Astrocyte (in vitro differentiated cells and primary cell): ENCODE measurements at regions not wholly inside any gene's neighbourhood (a gene's known extent, or its start where the extent isn't known, plus 50 kb on each side); places are given as distances from the start of the nearest gene placed in this dataset.

Experiments used
- EZH2 ChIP-seq: IDR thresholded peaks from 2 replicates; pipeline ENCODE4 v1.6.1; 2012; ENCODE audit warnings: mild to moderate bottlenecking, low read length, inconsistent platforms; ENCODE audit not compliant: insufficient read depth
- TF ChIP-seq, protein P1 (sequence below): IDR thresholded peaks from 2 replicates; pipeline ENCODE4 v1.5.1; 2011; ENCODE audit warnings: low read depth, mild to moderate bottlenecking, inconsistent platforms, low read length, moderate library complexity; ENCODE audit not compliant: insufficient read depth

DNA sequence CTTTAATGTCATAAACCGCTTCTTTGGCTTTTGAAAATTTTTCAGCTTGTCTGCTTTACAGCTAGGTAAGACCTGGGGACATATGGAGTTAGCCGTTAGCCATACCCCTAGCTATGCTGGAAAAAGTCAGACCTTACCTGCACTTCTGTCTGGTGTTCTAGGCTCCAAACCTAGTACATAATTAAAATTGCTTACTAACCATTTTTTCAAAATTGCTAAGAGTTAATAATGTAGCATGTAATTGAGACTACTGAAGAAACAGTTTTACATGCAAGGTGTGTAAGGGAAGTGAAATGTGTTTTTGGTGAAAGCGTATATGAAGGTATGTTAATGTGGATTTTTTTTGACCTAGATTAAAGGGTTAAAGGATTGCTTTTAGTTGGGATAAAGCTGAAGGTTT, 336.9 kb downstream of the RNF144B start:
- TF ChIP-seq, protein P1, sequence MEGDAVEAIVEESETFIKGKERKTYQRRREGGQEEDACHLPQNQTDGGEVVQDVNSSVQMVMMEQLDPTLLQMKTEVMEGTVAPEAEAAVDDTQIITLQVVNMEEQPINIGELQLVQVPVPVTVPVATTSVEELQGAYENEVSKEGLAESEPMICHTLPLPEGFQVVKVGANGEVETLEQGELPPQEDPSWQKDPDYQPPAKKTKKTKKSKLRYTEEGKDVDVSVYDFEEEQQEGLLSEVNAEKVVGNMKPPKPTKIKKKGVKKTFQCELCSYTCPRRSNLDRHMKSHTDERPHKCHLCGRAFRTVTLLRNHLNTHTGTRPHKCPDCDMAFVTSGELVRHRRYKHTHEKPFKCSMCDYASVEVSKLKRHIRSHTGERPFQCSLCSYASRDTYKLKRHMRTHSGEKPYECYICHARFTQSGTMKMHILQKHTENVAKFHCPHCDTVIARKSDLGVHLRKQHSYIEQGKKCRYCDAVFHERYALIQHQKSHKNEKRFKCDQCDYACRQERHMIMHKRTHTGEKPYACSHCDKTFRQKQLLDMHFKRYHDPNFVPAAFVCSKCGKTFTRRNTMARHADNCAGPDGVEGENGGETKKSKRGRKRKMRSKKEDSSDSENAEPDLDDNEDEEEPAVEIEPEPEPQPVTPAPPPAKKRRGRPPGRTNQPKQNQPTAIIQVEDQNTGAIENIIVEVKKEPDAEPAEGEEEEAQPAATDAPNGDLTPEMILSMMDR: no peak
- no peak for TF ChIP-seq EZH2
